ENCODE measurements at regions not wholly inside any gene's neighbourhood (a gene's known extent, or its start where the extent isn't known, plus 50 kb on each side); places are given as distances from the start of the nearest gene placed in this dataset.

DNA sequence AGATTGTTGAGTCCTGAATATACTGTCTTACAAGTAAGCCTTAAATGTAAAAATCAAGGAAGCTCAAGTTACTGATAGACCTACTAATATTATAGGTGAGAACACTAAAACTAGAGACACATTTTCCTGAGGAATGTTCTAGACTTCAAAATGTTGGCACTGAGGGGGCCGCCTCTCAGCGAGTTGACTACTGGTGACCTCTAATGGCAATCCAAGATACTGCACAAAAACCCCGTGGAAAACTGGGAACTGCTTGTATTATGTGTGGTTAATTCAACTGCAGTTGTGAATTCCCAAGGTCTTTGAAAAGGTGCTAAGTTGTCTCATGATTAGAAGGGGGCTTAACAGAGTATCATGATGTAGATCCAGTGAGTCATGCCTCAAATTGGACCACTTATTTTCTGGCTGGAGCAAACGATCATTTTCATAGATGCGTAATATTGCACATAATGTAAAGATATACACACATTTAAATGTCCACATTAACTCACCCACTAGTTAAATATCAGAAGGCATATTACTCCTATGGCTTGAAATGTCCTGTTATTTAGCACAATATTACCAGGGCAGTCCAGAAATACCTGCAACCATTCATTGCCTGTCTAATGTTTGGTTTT lies 336.2 kb downstream of the FOXA2 start:
- dilution Hi-C loops (cut with MboI; ENCODE audit: extremely low pct_ligation_motif_present, low sequenced_read_pairs), result no loop called here
- TF ChIP-seq EZH2 (IDR thresholded peaks at IDR 0.05; ENCODE audit: low read length), result no peak
- TF ChIP-seq, protein P1, sequence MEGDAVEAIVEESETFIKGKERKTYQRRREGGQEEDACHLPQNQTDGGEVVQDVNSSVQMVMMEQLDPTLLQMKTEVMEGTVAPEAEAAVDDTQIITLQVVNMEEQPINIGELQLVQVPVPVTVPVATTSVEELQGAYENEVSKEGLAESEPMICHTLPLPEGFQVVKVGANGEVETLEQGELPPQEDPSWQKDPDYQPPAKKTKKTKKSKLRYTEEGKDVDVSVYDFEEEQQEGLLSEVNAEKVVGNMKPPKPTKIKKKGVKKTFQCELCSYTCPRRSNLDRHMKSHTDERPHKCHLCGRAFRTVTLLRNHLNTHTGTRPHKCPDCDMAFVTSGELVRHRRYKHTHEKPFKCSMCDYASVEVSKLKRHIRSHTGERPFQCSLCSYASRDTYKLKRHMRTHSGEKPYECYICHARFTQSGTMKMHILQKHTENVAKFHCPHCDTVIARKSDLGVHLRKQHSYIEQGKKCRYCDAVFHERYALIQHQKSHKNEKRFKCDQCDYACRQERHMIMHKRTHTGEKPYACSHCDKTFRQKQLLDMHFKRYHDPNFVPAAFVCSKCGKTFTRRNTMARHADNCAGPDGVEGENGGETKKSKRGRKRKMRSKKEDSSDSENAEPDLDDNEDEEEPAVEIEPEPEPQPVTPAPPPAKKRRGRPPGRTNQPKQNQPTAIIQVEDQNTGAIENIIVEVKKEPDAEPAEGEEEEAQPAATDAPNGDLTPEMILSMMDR (optimal IDR thresholded peaks at IDR 0.05 in 1 of 3, IDR thresholded peaks at IDR 0.05 in 1 of 3, conservative IDR thresholded peaks at IDR 0.05 in 1 of 3; ENCODE audit: extremely low read depth in 1 of 3, insufficient read depth in 2 of 3, low read length in 3 of 3), result peak; percentile 57 to 72 (median 64)
- no peaks in the 10 kb centered on the region for H4K20me1 ChIP-seq (ENCODE audit: control insufficient read depth, extremely low read depth, insufficient read depth, low read length)
- H3K27ac ChIP-seq (ENCODE audit: control insufficient read depth, insufficient read depth, low read length), result no peak overlapping the region
- H3K79me2 ChIP-seq (ENCODE audit: control insufficient read depth, insufficient read depth, low read length), result no peaks in the 10 kb centered on the region
- no peak overlapping the region for H3K4me2 ChIP-seq (ENCODE audit: control insufficient read depth, extremely low read depth, insufficient read depth, low read depth, low read length)
- no peaks in the 10 kb centered on the region for H3K36me3 ChIP-seq (ENCODE audit: control insufficient read depth in 2 of 2, extremely low read depth in 1 of 2, insufficient read depth in 2 of 2, low read length in 2 of 2)
- H3K9me3 ChIP-seq (ENCODE audit: control insufficient read depth, low read depth, low read length), result no peaks in the 10 kb centered on the region
- H3K9ac ChIP-seq (ENCODE audit: control insufficient read depth, extremely low read depth, insufficient read depth, low read length), result no peak overlapping the region
- H3K4me1 ChIP-seq (ENCODE audit: control insufficient read depth, extremely low read depth, insufficient read depth, low read length), result no peaks in the 10 kb centered on the region
- no peak overlapping the region for H3K4me3 ChIP-seq (ENCODE audit: control insufficient read depth in 2 of 3, extremely low read depth in 1 of 3, insufficient read depth in 2 of 3, low read depth in 1 of 3, low read length in 3 of 3)
- FAIRE-seq (peak; percentile 69), DNase-seq (ENCODE audit: low read depth, low spot score) (no peak)
- H3K27me3 ChIP-seq (ENCODE audit: control insufficient read depth, extremely low read depth, insufficient read depth, low read length), result no peaks in the 10 kb centered on the region
- H2AFZ ChIP-seq (ENCODE audit: control insufficient read depth, low read length), result no peak overlapping the region
- H3K9me1 ChIP-seq (ENCODE audit: control insufficient read depth, extremely low read depth, insufficient read depth, low read length), result no peaks in the 10 kb centered on the region

DNA sequence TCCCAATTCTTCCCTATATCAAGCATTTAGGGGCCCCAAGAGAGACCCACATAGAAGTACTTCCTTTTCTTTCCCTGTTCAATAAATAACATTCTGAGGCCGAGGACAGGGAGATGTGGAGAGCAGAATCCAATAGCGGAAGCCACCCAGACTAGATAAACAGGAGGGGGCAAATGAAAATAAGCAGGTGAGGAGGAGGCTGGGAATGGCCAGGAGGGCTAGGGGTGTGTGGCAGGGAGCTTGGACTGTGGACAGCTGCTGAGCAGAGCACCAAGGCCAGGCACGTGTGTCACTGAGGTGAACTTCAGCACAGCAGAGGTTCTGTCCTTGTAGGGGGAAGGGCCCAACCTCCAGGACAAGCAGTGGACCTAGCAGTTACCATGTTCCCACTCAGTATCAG lies 339.2 kb downstream of the FOXA2 start:
- Histone ChIP-seq H3K9me3 (ENCODE audit: control insufficient read depth, low read depth, low read length) (no peaks in the 10 kb centered on the region), H3K4me3 (ENCODE audit: control insufficient read depth in 2 of 3, extremely low read depth in 1 of 3, insufficient read depth in 2 of 3, low read depth in 1 of 3, low read length in 3 of 3) (no peak overlapping the region), H3K27ac (ENCODE audit: control insufficient read depth, insufficient read depth, low read length) (no peak overlapping the region), H3K9ac (ENCODE audit: control insufficient read depth, extremely low read depth, insufficient read depth, low read length) (no peak overlapping the region), H3K4me1 (ENCODE audit: control insufficient read depth, extremely low read depth, insufficient read depth, low read length) (no peaks in the 10 kb centered on the region), H3K36me3 (ENCODE audit: control insufficient read depth in 2 of 2, extremely low read depth in 1 of 2, insufficient read depth in 2 of 2, low read length in 2 of 2) (no peaks in the 10 kb centered on the region), H2AFZ (ENCODE audit: control insufficient read depth, low read length) (no peak overlapping the region), H4K20me1 (ENCODE audit: control insufficient read depth, extremely low read depth, insufficient read depth, low read length) (no peaks in the 10 kb centered on the region), H3K9me1 (ENCODE audit: control insufficient read depth, extremely low read depth, insufficient read depth, low read length) (no peaks in the 10 kb centered on the region), H3K4me2 (ENCODE audit: control insufficient read depth, extremely low read depth, insufficient read depth, low read depth, low read length) (no peak overlapping the region), H3K27me3 (ENCODE audit: control insufficient read depth, extremely low read depth, insufficient read depth, low read length) (no peaks in the 10 kb centered on the region), H3K79me2 (ENCODE audit: control insufficient read depth, insufficient read depth, low read length) (no peaks in the 10 kb centered on the region)
- dilution Hi-C loops (cut with MboI; ENCODE audit: extremely low pct_ligation_motif_present, low sequenced_read_pairs), result no loop called here
- TF ChIP-seq, protein P1 (optimal IDR thresholded peaks at IDR 0.05 in 1 of 3, IDR thresholded peaks at IDR 0.05 in 1 of 3, conservative IDR thresholded peaks at IDR 0.05 in 1 of 3; ENCODE audit: extremely low read depth in 1 of 3, insufficient read depth in 2 of 3, low read length in 3 of 3), result no peak
- TF ChIP-seq EZH2 (IDR thresholded peaks at IDR 0.05; ENCODE audit: low read length), result no peak
- no peak for FAIRE-seq
- DNase-seq (ENCODE audit: low read depth, low spot score), result no peak
